Fibroblast of upper back skin (primary cell): ENCODE measurements at regions not wholly inside any gene's neighbourhood (a gene's known extent, or its start where the extent isn't known, plus 50 kb on each side); places are given as distances from the start of the nearest gene placed in this dataset.

Experiments used
- DNase-seq: peaks from one replicate; pipeline ENCODE4 v3.0.0-alpha.2; 2013

DNA sequence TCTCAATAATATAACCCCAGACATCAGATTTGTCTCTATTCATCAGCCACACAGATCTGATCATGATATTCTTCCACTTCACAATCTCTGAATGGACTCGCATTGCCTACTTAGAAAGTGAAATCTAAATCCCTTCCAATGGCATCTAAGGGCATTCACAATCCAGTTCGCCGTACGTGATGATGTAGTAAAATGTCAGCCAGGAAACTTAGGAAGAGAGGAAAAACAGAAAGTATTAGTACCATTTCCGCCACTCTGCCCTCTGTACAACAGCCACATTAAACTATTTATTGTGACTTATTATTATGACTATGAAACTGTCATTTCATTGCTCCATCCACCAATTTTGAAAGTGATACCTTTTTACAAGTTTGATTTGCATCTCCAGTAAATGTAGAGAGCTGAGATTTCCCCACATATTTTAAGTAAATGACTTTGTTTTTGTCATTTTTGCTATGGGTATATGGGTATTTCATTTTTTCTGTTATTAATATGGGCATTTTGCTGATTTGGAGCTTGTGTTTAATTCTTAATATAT is 69.4 kb upstream of the SMIM36 start:
- DNase-seq: no peak

- DNase-seq: no peak
These were observed 66.4 kb upstream of the SMIM36 start for GRCh38 chr17:55577687-55578086.

DNA sequence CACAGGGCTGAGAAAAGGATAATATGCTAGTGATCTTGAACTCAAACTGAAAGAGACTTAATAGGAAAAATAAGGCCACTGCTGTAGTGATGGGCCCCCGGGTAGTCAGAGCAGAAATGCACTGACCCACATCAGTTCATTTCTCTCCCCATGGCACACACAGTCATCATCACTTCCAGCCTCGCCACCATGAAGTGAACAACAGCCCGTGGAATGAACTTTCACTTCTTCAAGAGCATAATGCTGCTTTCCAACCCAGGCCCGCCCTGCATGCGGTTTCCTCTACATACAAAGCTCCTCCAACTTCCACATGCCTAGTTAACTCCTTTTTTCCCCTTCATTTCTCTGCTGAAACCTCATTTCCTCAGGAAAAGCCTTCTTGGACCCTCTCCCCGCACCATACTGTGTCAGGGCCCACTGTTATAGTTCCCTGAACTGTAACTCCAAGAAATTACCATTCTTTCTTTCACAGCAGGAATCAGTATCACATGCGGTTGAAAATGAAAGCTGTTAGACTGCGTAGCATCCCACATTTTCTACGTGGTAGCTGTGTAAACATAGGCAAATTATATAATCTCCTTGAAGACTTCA is 65.8 kb upstream of the SMIM36 start:
- DNase-seq: peak; percentile 65

- DNase-seq: peak; percentile 79
These were observed 65.2 kb upstream of the SMIM36 start for GRCh38 chr17:55576237-55576995.

DNA sequence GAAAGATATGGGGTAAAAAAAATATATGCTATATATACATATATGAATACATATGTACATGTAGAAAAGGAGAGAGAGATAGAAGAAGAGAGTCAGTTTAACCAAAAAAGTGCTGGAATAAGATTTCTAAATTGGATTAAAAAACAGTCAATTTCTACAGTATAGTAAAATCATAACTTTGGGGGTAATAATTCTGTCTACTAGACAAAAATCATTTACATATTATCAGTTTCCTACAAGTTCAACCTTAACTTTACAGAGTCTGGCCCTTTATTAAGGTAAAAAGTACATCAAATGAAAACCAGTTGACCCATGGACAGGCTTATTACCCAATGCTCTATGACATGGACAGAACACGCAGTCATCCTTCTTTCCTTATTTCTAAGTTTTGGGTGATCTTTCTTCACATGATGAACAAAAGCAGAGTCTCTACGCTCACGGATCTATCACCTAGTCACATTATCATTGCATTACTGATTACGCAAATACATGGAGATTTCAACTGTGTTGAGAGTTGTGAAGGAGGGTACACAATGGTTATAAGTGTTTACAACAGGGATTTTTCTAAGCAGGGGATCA is 63.9 kb upstream of the SMIM36 start:
- DNase-seq: no peak

DNA sequence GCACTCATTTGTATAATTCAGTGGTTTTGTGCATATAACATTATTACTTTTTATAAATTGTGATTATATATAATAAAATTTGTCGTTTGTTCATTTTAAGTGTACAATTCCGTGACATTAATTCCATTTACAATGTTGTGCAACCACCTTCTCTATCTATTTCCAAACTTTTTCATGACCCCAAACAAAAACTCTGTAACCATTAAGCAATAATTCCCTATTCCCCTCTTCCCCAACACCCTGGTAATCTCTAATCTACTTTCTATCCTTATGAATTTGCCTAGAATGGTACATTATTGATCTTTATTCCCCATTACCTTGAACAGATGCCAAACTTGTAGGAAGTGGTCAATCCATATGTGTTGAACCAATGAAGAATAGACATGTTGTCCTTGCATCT is 61.3 kb upstream of the SMIM36 start:
- DNase-seq: no peak

GRCh38 chr17:55572139-55572538 is 60.9 kb upstream of the SMIM36 start:
- DNase-seq: no peak

- no peak for DNase-seq
These were observed 59.8 kb upstream of the SMIM36 start for GRCh38 chr17:55571095-55571494.

DNA sequence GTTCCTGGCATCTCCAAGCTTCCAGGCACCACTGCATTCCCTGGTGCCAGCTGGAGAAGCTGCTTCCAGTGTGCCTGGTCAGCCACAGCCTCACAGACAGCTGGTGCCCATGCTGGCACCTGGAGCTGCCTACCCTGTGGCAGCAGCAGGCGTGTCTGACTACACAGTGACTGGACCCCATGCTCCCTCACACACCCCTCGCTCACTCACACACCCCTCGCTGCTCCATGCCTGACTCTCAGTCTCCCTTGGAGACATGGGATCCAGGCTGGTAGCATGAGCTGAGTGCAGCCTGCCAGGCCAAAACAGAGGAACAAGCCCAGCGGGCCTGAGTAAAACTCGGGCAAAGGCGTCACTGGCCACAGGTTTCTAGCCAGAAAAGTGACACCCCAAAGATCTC is 59.1 kb upstream of the SMIM36 start:
- no peak for DNase-seq

GRCh38 chr17:55567240-55568214 is 56.3 kb upstream of the SMIM36 start:
- DNase-seq: peak; percentile 14

DNA sequence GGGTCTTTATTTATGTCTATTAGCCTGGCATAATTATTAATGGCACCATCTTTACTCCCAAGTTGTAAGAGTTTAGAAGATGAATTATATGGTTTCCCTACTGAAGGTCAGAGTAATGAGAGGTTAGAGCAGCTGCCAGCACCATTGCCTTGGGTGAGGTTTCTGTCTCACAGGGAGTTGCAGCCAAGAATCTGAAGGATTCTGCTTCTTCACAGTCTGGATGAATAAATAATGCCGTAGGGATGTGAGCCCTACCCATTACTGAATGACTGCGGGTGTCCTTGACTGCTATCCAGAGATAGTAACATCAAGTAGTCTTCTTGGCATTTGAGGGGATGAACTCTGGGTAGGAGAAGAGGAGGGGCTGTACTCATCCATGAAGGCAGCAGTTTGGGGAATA is 52.8 kb upstream of the SMIM36 start:
- DNase-seq: no peak

DNA sequence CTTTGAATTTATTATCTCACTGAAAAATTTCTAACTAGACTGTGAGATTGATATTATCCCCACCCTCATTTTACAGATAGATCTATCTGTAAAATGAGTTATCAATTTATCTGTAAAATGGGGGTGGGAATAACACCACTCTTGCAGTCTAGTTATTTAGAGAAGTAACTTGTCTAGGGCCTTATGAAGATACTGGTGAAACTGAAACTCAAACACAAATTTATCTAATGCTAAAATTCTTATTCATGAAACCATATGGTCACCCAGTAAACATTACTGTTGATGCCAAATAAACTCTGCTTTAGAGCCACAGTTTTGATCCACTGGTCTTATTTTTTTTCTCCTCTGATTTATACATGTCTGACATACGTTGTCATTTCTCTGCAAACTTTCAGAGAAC is 52.1 kb upstream of the SMIM36 start:
- no peak for DNase-seq

- DNase-seq: no peak
These were observed 50.8 kb upstream of the SMIM36 start for GRCh38 chr17:55561973-55562495.

DNA sequence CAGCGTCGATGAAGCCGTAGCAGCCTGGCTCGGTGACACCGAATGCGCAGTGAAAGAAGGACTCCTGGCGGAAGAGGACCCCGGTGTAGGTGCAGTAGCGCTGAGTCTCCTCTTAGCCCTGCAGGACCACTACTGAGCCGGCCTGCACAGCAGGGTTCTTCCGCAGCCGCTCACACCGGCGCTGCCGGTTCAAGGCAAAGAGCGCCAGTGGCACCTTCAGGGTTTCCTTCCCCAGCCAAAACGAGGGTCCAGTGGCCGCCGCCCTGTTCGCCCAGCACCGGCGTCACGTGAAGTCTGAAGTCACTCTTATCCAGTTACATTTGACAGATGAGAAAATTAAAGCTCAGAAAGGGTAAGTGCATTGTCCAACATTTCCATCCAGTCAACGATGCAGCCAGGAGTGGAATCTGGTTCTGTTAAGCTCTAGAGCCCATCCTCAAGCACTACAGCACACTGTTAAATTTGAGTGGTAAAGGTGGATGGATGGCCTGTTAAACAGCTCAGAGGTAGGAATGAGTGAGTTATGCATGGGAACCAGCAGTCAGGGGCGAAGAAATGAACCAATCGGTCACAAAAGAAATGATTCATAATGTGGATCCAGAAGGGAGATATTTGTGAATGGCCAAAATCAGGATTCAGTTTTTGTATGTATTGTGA is 50.2 kb upstream of the SMIM36 start:
- no peak for DNase-seq
